Right lobe of liver (tissue), 6 donors: ENCODE measurements at regions not wholly inside any gene's neighbourhood (a gene's known extent, or its start where the extent isn't known, plus 50 kb on each side); places are given as distances from the start of the nearest gene placed in this dataset.

Experiments used
- ATAC-seq, 4 donors: fragments of 200-7000 bp; cut with Tn5 transposase; one replicate each; pipeline ENCODE4 v1.9.1; 2020; ENCODE audit warnings: mild to moderate bottlenecking in 4 of 4, moderate library complexity in 4 of 4
- DNase-seq, 3 donors: peaks; one replicate each; pipeline ENCODE4 v3.0.0-alpha.2; 2020
- H3K27ac ChIP-seq, 3 donors: fragments of 200-600 bp; one replicate each; pipeline ENCODE4 v1.8.0; 2022
- H3K27me3 ChIP-seq, 2 donors: fragments of 200-600 bp; one replicate each; pipeline ENCODE4 v1.8.0; 2022
- H3K36me3 ChIP-seq, 4 donors: fragments of 200-600 bp; sonication (generic) in 1 of 4; one replicate each; pipeline versions ENCODE4 v1.5.1 to v1.8.0; 2017 to 2022; ENCODE audit warnings: control low read depth in 1 of 4
- H3K4me1 ChIP-seq, 4 donors: fragments of 200-600 bp; sonication (generic) in 1 of 4; one replicate each; pipeline versions ENCODE4 v1.5.1 to v1.8.0; 2017 to 2022; ENCODE audit warnings: control low read depth in 1 of 4
- H3K4me3 ChIP-seq, 3 donors: fragments of 200-600 bp; one replicate each; pipeline ENCODE4 v1.8.0; 2022
- H3K9me3 ChIP-seq, 4 donors: fragments of 200-600 bp; sonication (generic) in 1 of 4; one replicate each; pipeline versions ENCODE4 v1.5.1 to v1.8.0; 2017 to 2022; ENCODE audit warnings: control low read depth in 1 of 4
- POLR2A ChIP-seq: fragments of 450-650 bp; IDR thresholded peaks from one replicate; pipeline ENCODE4 v1.6.1; 2017; ENCODE audit warnings: antibody characterized with exemption, mild to moderate bottlenecking
- WGBS: methylation state at CpG from one replicate; pipeline ENCODE4 v1.1.6; 2018; ENCODE audit warnings: low coverage, low lambda C conversion rate; ENCODE audit not compliant: insufficient coverage; ENCODE audit errors: missing lambda C conversion rate; 5-methylcytosine and 5-hydroxymethylcytosine counted together
- intact Hi-C, 2 donors: fragments of 100-400 bp; cut with DNase I; formaldehyde crosslinking; loops; one replicate each; pipeline versions ENCODE4 v1.11.2 to v1.14.1; 2022
- TF ChIP-seq, protein P1 (sequence below), 4 donors: fragments of 200-600 bp in 3 of 4; fragments of 450-650 bp in 1 of 4; IDR thresholded peaks; one replicate each; pipeline versions ENCODE4 v1.5.1 to v1.8.0; 2016 to 2022; ENCODE audit warnings: antibody characterized with exemption in 4 of 4, mild to moderate bottlenecking in 2 of 4
- donor health status: DM: no; HTN: yes; CAD: no.
- donor health status: DM: no; HTN: no; CAD: no.
- donor health status: DM: no; HTN: no; CAD: no.
- donor health status: DM: no; HTN: yes; CAD: no.
- donor health status: DM: no; HTN: yes; CAD: no.

DNA sequence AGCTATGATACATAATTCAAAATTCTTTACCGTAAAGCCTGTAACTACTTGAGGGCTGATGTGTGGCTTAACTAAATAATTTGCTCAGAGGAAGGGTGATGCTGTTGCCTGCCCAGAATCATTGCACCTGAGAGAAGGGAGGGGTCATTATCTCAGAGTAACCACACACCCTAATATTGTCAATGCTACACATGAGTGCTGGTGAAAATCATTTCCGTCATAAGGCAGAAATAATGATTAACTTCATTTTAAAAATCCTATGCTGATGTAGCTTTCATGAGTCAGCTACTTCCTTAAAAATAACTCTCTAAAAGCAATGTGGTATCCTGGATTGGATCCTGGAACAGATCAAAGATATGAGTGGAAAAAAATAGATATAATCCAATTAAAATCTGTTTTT lies 146.4 kb upstream of the FAM83B start:
- Histone ChIP-seq H3K27me3 (no peaks in the 10 kb centered on the region), H3K9me3 (no peaks in the 10 kb centered on the region), H3K27ac (no peak overlapping the region), H3K36me3 (no peaks in the 10 kb centered on the region), H3K4me1 (no peaks in the 10 kb centered on the region), H3K4me3 (no peak overlapping the region)
- intact Hi-C loops, result no loop called here
- 45% methylated on average over 2 of the region's 2 CpGs for WGBS
- TF ChIP-seq, protein P1, sequence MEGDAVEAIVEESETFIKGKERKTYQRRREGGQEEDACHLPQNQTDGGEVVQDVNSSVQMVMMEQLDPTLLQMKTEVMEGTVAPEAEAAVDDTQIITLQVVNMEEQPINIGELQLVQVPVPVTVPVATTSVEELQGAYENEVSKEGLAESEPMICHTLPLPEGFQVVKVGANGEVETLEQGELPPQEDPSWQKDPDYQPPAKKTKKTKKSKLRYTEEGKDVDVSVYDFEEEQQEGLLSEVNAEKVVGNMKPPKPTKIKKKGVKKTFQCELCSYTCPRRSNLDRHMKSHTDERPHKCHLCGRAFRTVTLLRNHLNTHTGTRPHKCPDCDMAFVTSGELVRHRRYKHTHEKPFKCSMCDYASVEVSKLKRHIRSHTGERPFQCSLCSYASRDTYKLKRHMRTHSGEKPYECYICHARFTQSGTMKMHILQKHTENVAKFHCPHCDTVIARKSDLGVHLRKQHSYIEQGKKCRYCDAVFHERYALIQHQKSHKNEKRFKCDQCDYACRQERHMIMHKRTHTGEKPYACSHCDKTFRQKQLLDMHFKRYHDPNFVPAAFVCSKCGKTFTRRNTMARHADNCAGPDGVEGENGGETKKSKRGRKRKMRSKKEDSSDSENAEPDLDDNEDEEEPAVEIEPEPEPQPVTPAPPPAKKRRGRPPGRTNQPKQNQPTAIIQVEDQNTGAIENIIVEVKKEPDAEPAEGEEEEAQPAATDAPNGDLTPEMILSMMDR (IDR thresholded peaks at IDR 0.05), result no peak
- TF ChIP-seq POLR2A, result no peak
- DNase-seq (no peak), ATAC-seq (no peak)

DNA sequence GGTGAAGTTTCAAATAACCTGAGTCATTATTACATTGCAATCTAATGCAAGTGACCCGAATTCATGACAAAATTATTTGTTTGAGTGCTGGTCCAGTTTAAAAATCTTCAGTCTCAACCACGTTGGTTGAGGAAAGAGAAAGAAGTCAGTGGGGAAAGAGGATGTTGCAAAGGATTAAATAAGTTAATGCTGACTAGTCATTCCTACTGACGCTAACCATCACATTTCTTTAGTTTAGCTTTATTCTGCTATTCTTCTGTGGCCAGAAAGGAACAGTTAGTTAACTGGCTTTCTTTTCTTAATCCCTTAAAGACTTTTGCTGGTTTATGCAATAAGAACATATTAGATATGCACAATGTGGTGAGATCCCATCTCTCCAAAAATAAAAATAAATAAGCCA lies 143.8 kb upstream of the FAM83B start:
- intact Hi-C loops, result no loop called here
- H3K36me3 ChIP-seq, result no peaks in the 10 kb centered on the region
- DNase-seq, result no peak
- no peaks in the 10 kb centered on the region for H3K9me3 ChIP-seq
- no peak for ATAC-seq
- H3K27me3 ChIP-seq, result no peaks in the 10 kb centered on the region
- TF ChIP-seq, protein P1 (IDR thresholded peaks at IDR 0.05), result no peak
- no peak for TF ChIP-seq POLR2A
- H3K4me3 ChIP-seq, result no peak overlapping the region
- no peak overlapping the region for H3K27ac ChIP-seq
- H3K4me1 ChIP-seq, result no peaks in the 10 kb centered on the region
- WGBS, result 41% methylated on average over 3 of the region's 3 CpGs

DNA sequence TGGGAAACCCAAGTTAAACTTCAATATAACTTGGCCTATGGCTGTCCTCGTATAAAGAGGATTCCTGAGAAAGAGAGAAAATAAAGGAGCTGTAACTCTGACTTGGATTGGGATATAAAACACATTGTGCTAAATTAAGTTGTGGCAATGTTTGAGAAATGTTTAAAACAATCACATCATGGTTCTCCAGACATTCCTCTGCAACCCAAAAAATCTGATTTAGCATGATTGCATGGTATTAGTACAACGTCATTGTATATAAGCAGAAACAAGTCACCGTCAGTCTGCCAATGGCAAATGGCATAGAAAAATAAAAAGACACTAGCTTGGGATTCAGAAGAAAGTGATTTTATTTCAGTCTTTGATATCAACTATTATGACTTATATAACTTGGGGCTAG lies 140.2 kb upstream of the FAM83B start:
- H3K9me3 ChIP-seq, result no peaks in the 10 kb centered on the region
- H3K4me1 ChIP-seq, result no peaks in the 10 kb centered on the region
- H3K27me3 ChIP-seq, result no peaks in the 10 kb centered on the region
- 85% methylated on average over 2 of the region's 3 CpGs for WGBS
- no peak overlapping the region for H3K27ac ChIP-seq
- H3K36me3 ChIP-seq, result no peaks in the 10 kb centered on the region
- TF ChIP-seq, protein P1 (IDR thresholded peaks at IDR 0.05), result no peak
- TF ChIP-seq POLR2A, result no peak
- intact Hi-C loops, result no loop called here
- no peak overlapping the region for H3K4me3 ChIP-seq
- DNase-seq, result no peak
- ATAC-seq, result no peak

DNA sequence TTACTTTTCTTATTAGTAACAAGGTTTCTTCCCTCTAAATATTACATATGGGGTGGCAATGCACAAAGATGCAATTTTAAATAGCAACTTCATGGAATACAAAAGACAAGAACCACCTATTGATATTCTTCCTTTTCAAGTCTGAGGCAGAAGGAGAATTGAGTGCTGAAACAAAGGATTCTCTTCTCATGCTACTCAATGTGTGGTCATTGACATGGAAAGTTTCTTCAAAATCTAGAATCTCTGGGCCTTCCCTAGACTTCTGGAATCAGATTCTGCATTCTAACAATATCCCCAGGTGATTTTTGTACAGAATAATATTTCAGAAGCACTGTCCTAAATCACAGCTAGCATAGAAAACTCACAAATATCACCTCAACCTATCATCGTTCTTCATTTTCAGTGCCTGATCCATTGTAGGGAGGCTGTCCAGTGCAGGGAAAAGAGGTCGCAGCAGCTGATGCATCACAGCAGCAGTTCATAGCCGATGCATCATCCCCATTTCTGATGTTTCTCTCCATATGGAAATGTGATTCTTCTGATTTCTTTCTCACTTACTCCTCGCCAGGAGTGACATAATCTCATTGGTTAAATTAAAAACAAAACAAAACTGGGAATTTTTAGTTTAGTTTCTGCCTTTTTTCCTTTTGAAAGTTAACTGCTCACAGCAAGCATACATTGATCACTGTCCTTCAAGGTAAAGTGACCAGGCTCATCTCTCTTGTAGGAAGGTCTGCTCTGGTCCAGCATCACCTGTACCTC lies 139.5 kb upstream of the FAM83B start:
- ATAC-seq (no peak), DNase-seq (no peak)
- no peak for TF ChIP-seq POLR2A
- TF ChIP-seq, protein P1 (IDR thresholded peaks at IDR 0.05), result no peak
- Histone ChIP-seq H3K4me3 (no peak overlapping the region), H3K4me1 (no peaks in the 10 kb centered on the region), H3K27me3 (no peaks in the 10 kb centered on the region), H3K9me3 (no peaks in the 10 kb centered on the region), H3K27ac (no peak overlapping the region), H3K36me3 (no peaks in the 10 kb centered on the region)
- WGBS, result 87% methylated on average over 4 of the region's 4 CpGs
- intact Hi-C loops, result no loop called here
